D721Med (cell line): ENCODE measurements at regions not wholly inside any gene's neighbourhood (a gene's known extent, or its start where the extent isn't known, plus 50 kb on each side); places are given as distances from the start of the nearest gene placed in this dataset.

Experiments used
- DNase-seq: peaks from one replicate; pipeline ENCODE4 v3.0.0; 2011; ENCODE audit warnings: low spot score; ENCODE audit not compliant: insufficient read length
- FAIRE-seq: peaks from 2 replicates; lab custom pipeline; 2011; peaks lifted over from hg19 to GRCh38; lab: Jason Lieb, UNC
- TF ChIP-seq, protein P1 (sequence below): IDR thresholded peaks from 2 replicates; pipeline ENCODE4 v1.5.1; 2012; ENCODE audit warnings: mild to moderate bottlenecking, control low read depth; ENCODE audit not compliant: insufficient read depth; ENCODE audit errors: missing control alignments

DNA sequence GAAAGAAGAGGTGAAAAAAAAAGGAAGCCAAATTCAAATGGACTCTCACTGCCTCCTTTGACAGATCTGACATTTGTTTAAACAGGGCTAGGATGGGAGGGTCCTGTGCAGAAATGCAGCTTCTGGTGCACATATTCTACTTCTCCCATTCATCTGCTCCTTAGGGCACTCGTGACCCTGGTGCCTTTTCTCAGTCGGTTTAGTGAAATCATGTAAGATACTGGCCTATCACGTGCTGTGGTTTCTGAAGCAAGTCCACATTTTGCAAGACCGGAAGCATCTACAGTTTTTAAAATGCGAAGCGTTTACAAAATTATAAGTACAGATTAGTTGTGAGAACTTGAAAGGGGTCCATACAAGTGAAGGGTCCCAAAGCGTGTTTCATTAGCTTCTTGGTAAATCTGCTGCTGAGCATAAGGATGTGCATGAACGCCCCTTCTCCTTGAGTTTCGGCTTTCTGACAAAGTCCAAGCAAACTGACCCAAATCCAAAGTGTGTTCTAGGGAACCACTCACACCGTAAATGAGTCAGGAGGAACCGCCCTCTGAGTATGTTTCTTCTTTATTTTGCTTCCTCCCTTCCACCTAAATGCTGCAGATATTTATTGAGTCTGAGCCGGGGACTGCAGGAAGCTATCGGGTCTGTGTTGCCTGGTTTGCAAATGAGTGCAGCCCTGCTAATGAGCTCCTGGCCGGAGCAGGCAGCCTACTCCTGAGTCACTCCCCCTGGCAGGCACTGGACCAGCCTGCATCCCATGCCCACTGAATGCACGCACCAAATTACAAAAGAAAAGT, 323.8 kb upstream of the JARID2 start:
- FAIRE-seq (no peak), DNase-seq (no peak)
- TF ChIP-seq, protein P1, sequence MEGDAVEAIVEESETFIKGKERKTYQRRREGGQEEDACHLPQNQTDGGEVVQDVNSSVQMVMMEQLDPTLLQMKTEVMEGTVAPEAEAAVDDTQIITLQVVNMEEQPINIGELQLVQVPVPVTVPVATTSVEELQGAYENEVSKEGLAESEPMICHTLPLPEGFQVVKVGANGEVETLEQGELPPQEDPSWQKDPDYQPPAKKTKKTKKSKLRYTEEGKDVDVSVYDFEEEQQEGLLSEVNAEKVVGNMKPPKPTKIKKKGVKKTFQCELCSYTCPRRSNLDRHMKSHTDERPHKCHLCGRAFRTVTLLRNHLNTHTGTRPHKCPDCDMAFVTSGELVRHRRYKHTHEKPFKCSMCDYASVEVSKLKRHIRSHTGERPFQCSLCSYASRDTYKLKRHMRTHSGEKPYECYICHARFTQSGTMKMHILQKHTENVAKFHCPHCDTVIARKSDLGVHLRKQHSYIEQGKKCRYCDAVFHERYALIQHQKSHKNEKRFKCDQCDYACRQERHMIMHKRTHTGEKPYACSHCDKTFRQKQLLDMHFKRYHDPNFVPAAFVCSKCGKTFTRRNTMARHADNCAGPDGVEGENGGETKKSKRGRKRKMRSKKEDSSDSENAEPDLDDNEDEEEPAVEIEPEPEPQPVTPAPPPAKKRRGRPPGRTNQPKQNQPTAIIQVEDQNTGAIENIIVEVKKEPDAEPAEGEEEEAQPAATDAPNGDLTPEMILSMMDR, result no peak

DNA sequence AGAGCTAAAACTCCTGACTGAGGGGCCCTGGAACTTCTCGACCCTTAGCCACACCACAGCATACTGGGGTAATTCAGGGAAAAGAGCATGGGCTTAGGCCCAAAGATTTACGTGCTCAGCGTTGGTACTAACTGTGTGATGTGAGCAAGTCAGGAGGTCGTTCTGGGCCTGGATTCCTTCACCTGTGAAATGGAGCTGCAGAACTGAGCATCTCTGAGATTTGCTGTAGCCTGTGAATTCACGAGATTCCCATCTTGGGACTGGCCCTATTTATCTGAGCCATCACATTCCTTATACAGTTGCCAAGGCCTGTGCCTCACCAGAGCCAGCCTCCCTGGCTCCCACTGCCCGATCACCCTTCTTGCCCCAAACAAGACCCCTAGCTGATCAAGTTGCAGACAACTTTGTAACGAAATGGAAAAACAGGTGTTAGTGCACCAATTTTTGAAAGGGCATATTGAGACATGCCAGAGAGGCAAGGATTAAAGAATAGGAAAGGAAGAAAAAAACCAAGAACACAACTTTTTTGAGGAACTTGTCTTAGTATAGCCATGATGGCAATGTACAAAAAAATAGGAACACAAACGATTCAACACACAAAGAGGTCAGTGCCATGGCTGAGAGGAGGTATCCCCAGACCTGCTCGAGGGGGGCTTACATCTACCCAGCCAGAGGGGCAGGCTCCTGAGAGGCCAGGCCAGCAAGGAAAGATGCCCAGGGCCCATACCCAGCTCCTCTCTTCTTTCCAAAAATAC, 323.0 kb upstream of the JARID2 start:
- no peak for DNase-seq
- TF ChIP-seq, protein P1, result no peak
- FAIRE-seq, result no peak

DNA sequence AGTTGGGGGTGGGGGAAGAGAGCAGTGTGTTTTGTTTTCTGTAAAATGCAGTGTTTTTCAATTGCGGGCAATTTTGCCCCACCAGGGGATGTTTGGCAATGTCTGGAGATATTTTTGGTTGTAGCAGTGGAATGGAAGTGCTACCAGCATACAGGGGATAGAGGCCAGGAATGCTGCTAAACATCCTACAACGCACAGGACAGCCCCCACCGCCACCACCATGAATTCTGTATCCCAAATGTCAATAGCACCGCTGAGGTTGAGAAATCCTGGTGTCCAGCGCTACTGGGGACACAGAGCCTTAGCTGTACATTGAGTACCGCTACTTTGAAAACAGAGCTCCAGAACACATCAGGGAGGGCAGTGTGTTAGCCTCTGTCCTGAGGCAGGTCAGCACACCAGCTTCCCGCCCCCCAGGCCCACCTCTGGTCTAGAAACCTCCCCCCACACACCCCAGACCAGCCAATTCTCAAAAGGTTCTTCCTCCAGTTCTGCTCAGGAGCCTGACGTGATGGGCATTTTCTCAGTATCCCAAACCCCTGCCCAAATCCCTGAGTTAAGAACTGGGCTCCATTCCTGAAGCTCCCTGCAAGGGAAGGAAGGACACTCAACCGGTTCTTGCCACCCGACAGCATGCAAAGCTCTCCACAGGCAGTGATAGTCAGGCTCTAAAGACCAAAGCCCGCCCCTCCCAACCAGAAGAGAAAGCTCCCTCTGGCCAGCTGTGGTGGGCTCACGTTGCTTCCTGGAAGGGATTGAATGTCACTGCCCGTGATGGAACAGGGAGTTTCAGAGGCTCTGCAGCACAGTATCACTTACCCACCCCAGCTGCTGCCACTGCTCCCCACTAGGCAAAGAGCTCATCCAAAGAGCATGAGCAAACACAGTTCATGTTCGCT, 321.5 kb upstream of the JARID2 start:
- no peak for DNase-seq
- no peak for FAIRE-seq
- TF ChIP-seq, protein P1, result no peak

GRCh38 chr6:14925025-14925698, 320.7 kb upstream of the JARID2 start:
- FAIRE-seq (no peak), DNase-seq (no peak)
- TF ChIP-seq, protein P1, result no peak

GRCh38 chr6:14925699-14926026, 320.2 kb upstream of the JARID2 start:
- TF ChIP-seq, protein P1, result no peak
- no peak for DNase-seq
- no peak for FAIRE-seq

DNA sequence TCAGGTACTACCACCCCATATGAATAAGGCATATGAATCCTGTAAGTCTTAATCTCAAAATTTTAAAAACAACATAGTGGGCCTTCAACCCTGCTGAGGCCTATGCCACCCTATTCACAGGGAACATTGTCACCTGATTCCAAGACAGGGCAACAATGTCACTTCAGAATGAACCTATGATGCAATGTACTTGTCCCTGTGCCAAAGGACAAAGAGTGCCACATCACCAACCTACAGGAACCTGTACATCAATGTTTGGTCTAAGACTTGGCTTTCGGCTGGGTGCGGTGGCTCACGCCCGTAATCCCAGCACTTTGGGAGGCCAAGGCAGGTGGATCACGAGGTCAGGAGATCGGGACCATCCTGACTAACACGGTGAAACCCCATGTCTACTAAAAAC, 318.5 kb upstream of the JARID2 start:
- DNase-seq, result no peak
- no peak for FAIRE-seq
- TF ChIP-seq, protein P1, result no peak
